K562 (cell line): ENCODE measurements at regions not wholly inside any gene's neighbourhood (a gene's known extent, or its start where the extent isn't known, plus 50 kb on each side); places are given as distances from the start of the nearest gene placed in this dataset.

Experiments
- ATAC-seq: fragments of 200-7000 bp; cut with Tn5 transposase; 3 replicates; pipeline ENCODE4 v1.9.1; 2020; ENCODE audit warnings: moderate library complexity
- BruUV-seq: library from RNA; stranded (reverse); fragments of 400-500 nt; replicated peaks from 2 replicates; lab custom pipeline; 2021; lab: Mats Ljungman, UMichigan
- CTCF ChIA-PET: fragments of 300-600 bp; formaldehyde crosslinking; extraction: SDS; loops from one replicate; lab custom pipeline; 2021; ENCODE audit warnings: low intra/inter-chr PET ratio; lab: Yijun Ruan, JAX
- POLR2A ChIA-PET: fragments of 300-600, 350-650 bp; sonication (Branson Sonifier 250); formaldehyde crosslinking; extraction: SDS; loops from one replicate; lab custom pipeline; 2021; ENCODE audit warnings: antibody characterized with exemption, inconsistent platforms; lab: Yijun Ruan, JAX
- DNase-seq, 4 experiments: peaks; one replicate each; pipeline versions ENCODE4 v3.0.0 to v3.0.0-alpha.2; 2011 to 2018; ENCODE audit warnings: low spot score in 3 of 4, mixed read lengths in 3 of 4; ENCODE audit errors: extremely low read depth in 1 of 4
- FAIRE-seq: peaks from 2 replicates; lab custom pipeline; 2011; peaks lifted over from hg19 to GRCh38; lab: Jason Lieb, UNC
- H2AFZ ChIP-seq: 2 replicates; pipeline ENCODE4 v1.6.0; 2011; ENCODE audit warnings: low read depth, low read length, control low read depth, inconsistent platforms
- H3K27ac ChIP-seq: fragments of 200-600 bp; 3 replicates; pipeline ENCODE4 v1.8.0; 2011; ENCODE audit warnings: low read depth, mild to moderate bottlenecking, control low read depth, inconsistent platforms, low read length, moderate library complexity, mixed read lengths; ENCODE audit errors: extremely low read depth
- H3K27me3 ChIP-seq, 2 experiments: fragments of 300-600 bp in 1 of 2; 2 replicates in 1 of 2; 3 replicates in 1 of 2; pipeline versions ENCODE4 v1.6.0 to v1.8.0; 2011; ENCODE audit warnings: inconsistent platforms in 2 of 2, low read length in 2 of 2, mild to moderate bottlenecking in 1 of 2, mixed read lengths in 1 of 2, moderate library complexity in 1 of 2; ENCODE audit not compliant: control insufficient read depth in 2 of 2, insufficient read depth in 2 of 2
- H3K36me3 ChIP-seq: fragments of 300-600 bp; 3 replicates; pipeline ENCODE4 v1.8.0; 2011; ENCODE audit warnings: mild to moderate bottlenecking, low read length, inconsistent platforms; ENCODE audit not compliant: control insufficient read depth, insufficient read depth
- H3K4me1 ChIP-seq, 2 experiments: fragments of 200-600 bp in 1 of 2; replicated peaks in 1 of 2; 2 replicates in 1 of 2; 3 replicates in 1 of 2; pipeline versions ENCODE4 v1.5.1 to v1.8.0; 2011; ENCODE audit warnings: inconsistent platforms in 2 of 2, low read length in 2 of 2, mild to moderate bottlenecking in 1 of 2, mixed read lengths in 1 of 2, moderate library complexity in 1 of 2; ENCODE audit not compliant: control insufficient read depth in 2 of 2, insufficient read depth in 2 of 2
- H3K4me2 ChIP-seq: 2 replicates; pipeline ENCODE4 v1.6.1; 2011; ENCODE audit warnings: low read length, control low read depth, inconsistent platforms, mixed read lengths; ENCODE audit not compliant: insufficient read depth
- H3K4me3 ChIP-seq: fragments of 200-600 bp; sonication (generic), shearing (Covaris generic); 2 replicates; pipeline ENCODE4 v1.5.1; 2016; ENCODE audit warnings: control low read depth, inconsistent platforms
- H3K79me2 ChIP-seq: fragments of 200-600 bp; 3 replicates; pipeline ENCODE4 v1.8.0; 2011; ENCODE audit warnings: low read length, inconsistent platforms; ENCODE audit not compliant: control insufficient read depth, insufficient read depth
- H3K9ac ChIP-seq, 2 experiments: 2 replicates each; pipeline versions ENCODE4 v1.6.0 to v1.6.1; 2011; ENCODE audit warnings: low read depth in 2 of 2, low read length in 2 of 2, control low read depth in 1 of 2, inconsistent platforms in 1 of 2, mild to moderate bottlenecking in 1 of 2, mixed read lengths in 1 of 2; ENCODE audit not compliant: insufficient read depth in 1 of 2
- H3K9me1 ChIP-seq: one replicate; pipeline ENCODE4 v1.6.0; 2011; ENCODE audit warnings: inconsistent platforms, mild to moderate bottlenecking, low read length, moderate library complexity; ENCODE audit not compliant: control insufficient read depth, insufficient read depth
- H3K9me3 ChIP-seq: replicated peaks from 2 replicates; pipeline ENCODE4 v1.5.1; 2011; ENCODE audit warnings: low read depth, low read length, inconsistent platforms; ENCODE audit not compliant: control insufficient read depth, insufficient read depth
- H4K20me1 ChIP-seq: replicated peaks from 2 replicates; pipeline ENCODE4 v1.6.1; 2011; ENCODE audit warnings: low read length, inconsistent platforms, mixed read lengths; ENCODE audit not compliant: control insufficient read depth, insufficient read depth
- COPS2 ChIP-seq: fragments of 450-650 bp; conservative IDR thresholded peaks from 2 replicates; pipeline ENCODE4 v1.6.1; 2016; ENCODE audit warnings: mild to moderate bottlenecking, moderate library complexity
- EP400 ChIP-seq: fragments of 450-650 bp; IDR thresholded peaks from 2 replicates; pipeline ENCODE4 v1.6.1; 2017; ENCODE audit warnings: antibody characterized with exemption, mild to moderate bottlenecking, moderate library complexity
- FOXP4 ChIP-seq: sonication (generic); formaldehyde crosslinking; IDR thresholded peaks from 2 replicates; pipeline ENCODE4 v1.8.0; 2022; ENCODE audit warnings: mild to moderate bottlenecking, missing genetic modification reagents, borderline replicate concordance
- MYNN ChIP-seq, 2 experiments: sonication (generic); formaldehyde crosslinking in 1 of 2; IDR thresholded peaks; 2 replicates each; pipeline versions ENCODE4 v1.5.0 to v1.6.1; 2016 to 2020; ENCODE audit warnings: antibody characterized with exemption in 1 of 2, missing genetic modification reagents in 1 of 2
- RCOR1 ChIP-seq, 2 experiments: IDR thresholded peaks; 2 replicates each; pipeline ENCODE4 v1.6.1; 2012; ENCODE audit warnings: low read depth in 2 of 2, low read length in 2 of 2, borderline replicate concordance in 1 of 2, improper control_type of control experiment in 1 of 2
- SMARCA4 ChIP-seq: fragments of 450-650 bp; IDR thresholded peaks from 2 replicates; pipeline ENCODE4 v1.6.1; 2016
- SNAPC5 ChIP-seq: fragments of 250-450 bp; sonication (Bioruptor Pico); IDR thresholded peaks from 2 replicates; pipeline ENCODE4 v1.8.0; 2021; ENCODE audit warnings: moderate library complexity, mild to moderate bottlenecking, inconsistent platforms
- SUPT5H ChIP-seq: fragments of 450-650 bp; IDR thresholded peaks from 2 replicates; pipeline ENCODE4 v1.6.1; 2016
- THRB ChIP-seq: fragments of 450-650 bp; formaldehyde crosslinking; conservative IDR thresholded peaks from 2 replicates; pipeline ENCODE4 v1.4.0; 2022; ENCODE audit warnings: mild to moderate bottlenecking, missing genetic modification characterization
- ZNF3 ChIP-seq: fragments of 250-450 bp; sonication (Bioruptor Pico); IDR thresholded peaks from 2 replicates; pipeline ENCODE4 v1.5.0; 2021; ENCODE audit warnings: mild to moderate bottlenecking, moderate library complexity
- WGBS: fragments of 100-300 bp; shearing (Covaris generic); methylation state at CpG from one replicate; pipeline ENCODE4 v1.1.6; 2016; ENCODE audit warnings: low coverage, mixed read lengths; ENCODE audit not compliant: insufficient coverage; ENCODE audit errors: missing lambda C conversion rate; 5-methylcytosine and 5-hydroxymethylcytosine counted together
- in situ Hi-C: fragments of 300-500 bp; cut with MboI; formaldehyde crosslinking; loops from 4 replicates; pipeline ENCODE4 v1.15.0; 2018; ENCODE audit warnings: inconsistent platforms, mixed read lengths
- intact Hi-C: fragments of 100-400 bp; cut with micrococcal nuclease; formaldehyde crosslinking; loops from 2 replicates; pipeline ENCODE4 v1.14.2; 2022

- no peak overlapping the region for H3K27ac ChIP-seq
- ChIA-PET CTCF (no interaction called here), POLR2A (no interaction called here)
- ATAC-seq (no peak), FAIRE-seq (no peak), DNase-seq (no peak)
- H3K4me2 ChIP-seq: no peak overlapping the region
- in situ Hi-C loops: no loop called here
- H3K9me1 ChIP-seq: no peaks in the 10 kb centered on the region
- intact Hi-C loops: no loop called here
- H4K20me1 ChIP-seq: no peaks in the 10 kb centered on the region
- 0% methylated on average over 1 of the region's 1 CpG for whole genome bisulfite sequencing
- no peaks in the 10 kb centered on the region for H3K4me1 ChIP-seq
- TF ChIP-seq RCOR1 (IDR thresholded peaks at IDR 0.05; ENCODE audit: borderline replicate concordance in 1 of 2, low read depth in 2 of 2, low read length in 2 of 2) (no peak), THRB (no peak), MYNN (IDR thresholded peaks at IDR 0.05) (no peak), MYNN (CRISPR knock-in tag; IDR thresholded peaks at IDR 0.05) (no peak)
- no peaks in the 10 kb centered on the region for H3K27me3 ChIP-seq
- H2AFZ ChIP-seq: no peak overlapping the region
- no peaks in the 10 kb centered on the region; the same call in 1 of the 2 replicates for H3K9me3 ChIP-seq
- no peaks in the 10 kb centered on the region for H3K79me2 ChIP-seq
- no peak overlapping the region for H3K9ac ChIP-seq
- no peaks in the 10 kb centered on the region for H3K36me3 ChIP-seq
- H3K4me3 ChIP-seq: no peak overlapping the region
- no TSS peak for BruUV-seq
These were observed 301.7 kb downstream of the MRPS30 start for GRCh38 chr5:45110399-45110798.

GRCh38 chr5:45113726-45114125 lies 305.0 kb downstream of the MRPS30 start:
- DNase-seq: no peak
- WGBS: 0% methylated on average over 2 of the region's 2 CpGs
- H3K27me3 ChIP-seq: no peaks in the 10 kb centered on the region
- POLR2A ChIA-PET: no interaction called here
- H3K27ac ChIP-seq: no peak overlapping the region
- FAIRE-seq: no peak
- H3K9me3 ChIP-seq: no peaks in the 10 kb centered on the region; the same call in 1 of the 2 replicates
- H4K20me1 ChIP-seq: no peaks in the 10 kb centered on the region
- H3K4me1 ChIP-seq: no peaks in the 10 kb centered on the region
- BruUV-seq: no TSS peak
- no peak for ATAC-seq
- CTCF ChIA-PET: no interaction called here
- intact Hi-C loops (no loop called here), in situ Hi-C loops (no loop called here)
- H3K4me2 ChIP-seq: no peak overlapping the region
- H3K9ac ChIP-seq: no peak overlapping the region
- H2AFZ ChIP-seq: no peak overlapping the region
- H3K4me3 ChIP-seq: no peak overlapping the region
- no peaks in the 10 kb centered on the region for H3K9me1 ChIP-seq
- no peaks in the 10 kb centered on the region for H3K36me3 ChIP-seq
- H3K79me2 ChIP-seq: no peaks in the 10 kb centered on the region
- TF ChIP-seq SUPT5H (no peak), SMARCA4 (no peak), EP400 (no peak), SNAPC5 (no peak), COPS2 (no peak), ZNF3 (CRISPR knock-in tag) (no peak), FOXP4 (CRISPR knock-in tag) (no peak)
